GM18517 (cell line): ENCODE measurements at regions not wholly inside any gene's neighbourhood (a gene's known extent, or its start where the extent isn't known, plus 50 kb on each side); places are given as distances from the start of the nearest gene placed in this dataset.

ENCODE experiments used
- ATAC-seq: cut with Tn5 transposase; IDR thresholded peaks from one replicate; pipeline ENCODE4 v1.9.1; 2021; ENCODE audit warnings: mild to moderate bottlenecking, moderate library complexity; ENCODE audit not compliant: unreplicated experiment

GRCh38 chr3:5788496-5788895, 601.0 kb downstream of the EDEM1 start:
- no peak for ATAC-seq

GRCh38 chr3:5791558-5791957, 604.1 kb downstream of the EDEM1 start:
- ATAC-seq, result no peak

- no peak for ATAC-seq
Measured at GRCh38 chr3:5796541-5796940, 609.0 kb downstream of the EDEM1 start.

- ATAC-seq, result no peak
Measured at GRCh38 chr3:5798809-5799208, 611.3 kb downstream of the EDEM1 start.

- no peak for ATAC-seq
Measured at GRCh38 chr3:5799398-5799797, 611.9 kb downstream of the EDEM1 start.

GRCh38 chr3:5800965-5801364, 613.5 kb downstream of the EDEM1 start:
- ATAC-seq, result no peak

DNA sequence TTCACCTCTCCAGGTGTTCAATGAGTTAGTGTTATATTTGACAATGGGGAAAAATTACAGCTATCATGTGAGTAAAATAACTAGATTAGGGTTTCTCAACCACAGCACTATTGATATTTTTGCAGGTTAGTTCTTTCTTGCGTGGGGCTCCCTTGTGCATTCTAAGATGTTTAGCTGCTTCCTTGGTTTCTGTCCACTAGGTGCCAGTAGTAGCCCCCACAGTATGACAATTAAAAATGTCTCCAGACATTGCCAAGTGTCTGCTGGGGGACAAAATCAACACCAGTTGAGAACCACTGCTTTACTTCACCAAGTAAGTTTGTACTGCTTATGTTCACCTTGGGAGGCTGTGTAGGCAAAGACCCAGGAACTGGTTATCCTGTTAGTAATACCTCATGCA, 618.7 kb downstream of the EDEM1 start:
- ATAC-seq, result no peak

GRCh38 chr3:5809586-5810246, 622.2 kb downstream of the EDEM1 start:
- no peak for ATAC-seq

GRCh38 chr3:5811016-5811415, 623.5 kb downstream of the EDEM1 start:
- ATAC-seq, result no peak

- no peak for ATAC-seq
Measured at GRCh38 chr3:5813521-5813920, 626.0 kb downstream of the EDEM1 start.

- no peak for ATAC-seq
Measured at GRCh38 chr3:5822843-5823242, 635.3 kb downstream of the EDEM1 start.

DNA sequence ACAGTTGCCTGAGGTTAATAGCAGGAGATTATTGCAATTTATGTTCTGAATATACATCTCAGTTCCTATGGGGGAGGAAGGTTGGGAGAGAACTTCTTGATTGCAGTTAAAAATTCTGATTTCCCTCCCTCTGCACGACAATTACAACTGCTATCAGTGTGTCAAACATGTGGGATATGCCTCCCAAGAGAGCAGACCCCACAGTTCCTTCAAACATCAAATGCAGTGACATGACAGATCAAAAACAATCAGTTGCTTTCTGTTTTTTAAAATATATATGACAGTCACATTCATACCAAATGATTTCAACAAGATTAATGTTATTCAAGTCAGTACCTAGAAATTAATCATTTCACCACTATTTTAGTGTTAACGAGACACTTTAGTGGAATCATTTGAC, 639.0 kb downstream of the EDEM1 start:
- ATAC-seq, result no peak

- no peak for ATAC-seq
Measured at GRCh38 chr3:5828251-5828650, 640.7 kb downstream of the EDEM1 start.

GRCh38 chr3:5840056-5840455, 652.5 kb downstream of the EDEM1 start:
- no peak for ATAC-seq

DNA sequence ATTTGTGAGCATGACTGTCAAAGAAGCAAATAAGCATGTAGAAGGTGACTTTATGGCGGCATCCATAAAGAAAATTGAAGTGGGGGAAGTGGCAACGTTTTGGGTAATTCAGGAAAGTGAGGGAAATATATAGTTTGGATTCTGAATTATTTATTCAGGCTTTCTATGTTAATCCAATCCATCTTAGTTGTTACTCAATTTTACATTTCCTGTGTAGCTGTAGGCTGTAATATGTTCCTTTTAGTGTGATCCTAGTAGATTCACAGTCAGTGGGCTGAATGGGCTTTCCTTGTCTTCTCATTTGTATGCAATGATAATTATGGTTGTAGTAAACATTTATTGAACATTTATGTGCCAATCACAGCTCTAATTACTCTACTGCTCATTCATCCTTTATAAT, 654.1 kb downstream of the EDEM1 start:
- no peak for ATAC-seq

DNA sequence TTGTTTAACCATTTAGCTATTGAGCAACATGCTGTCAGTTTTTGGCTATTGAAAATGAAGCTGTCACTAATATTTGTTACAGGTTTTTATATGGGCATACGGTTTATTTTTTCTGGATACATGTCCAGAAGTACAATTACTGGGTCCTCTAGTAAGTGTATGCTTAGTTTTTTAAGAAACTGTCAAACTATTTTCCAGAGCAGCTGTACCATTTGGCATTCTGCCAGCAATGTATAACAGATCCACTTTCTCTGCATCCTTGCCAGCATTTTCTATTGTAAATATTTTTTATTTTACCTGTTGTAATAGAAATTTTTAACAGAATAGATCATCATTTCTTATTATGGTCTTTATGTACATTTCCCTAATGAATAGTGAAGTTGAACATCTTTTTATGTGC, 658.8 kb downstream of the EDEM1 start:
- no peak for ATAC-seq

DNA sequence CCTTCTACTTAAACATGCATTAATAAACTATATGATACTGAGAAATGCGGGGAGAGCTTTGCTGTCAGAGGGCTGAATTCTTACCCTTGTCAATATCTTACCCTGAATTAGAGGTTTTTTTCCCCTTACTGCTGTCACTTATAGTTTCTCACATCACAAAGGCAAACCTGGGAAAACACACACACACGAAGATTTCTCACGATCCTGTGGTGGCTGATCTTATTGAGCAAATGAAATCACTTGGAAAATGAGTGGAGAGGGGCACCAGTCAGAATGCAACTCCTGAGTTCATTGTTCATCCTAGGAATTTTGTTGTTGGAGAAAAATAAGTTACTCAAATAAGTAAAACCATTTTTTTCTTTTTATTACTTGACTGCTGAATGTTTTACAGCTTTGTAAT, 673.6 kb downstream of the EDEM1 start:
- no peak for ATAC-seq

DNA sequence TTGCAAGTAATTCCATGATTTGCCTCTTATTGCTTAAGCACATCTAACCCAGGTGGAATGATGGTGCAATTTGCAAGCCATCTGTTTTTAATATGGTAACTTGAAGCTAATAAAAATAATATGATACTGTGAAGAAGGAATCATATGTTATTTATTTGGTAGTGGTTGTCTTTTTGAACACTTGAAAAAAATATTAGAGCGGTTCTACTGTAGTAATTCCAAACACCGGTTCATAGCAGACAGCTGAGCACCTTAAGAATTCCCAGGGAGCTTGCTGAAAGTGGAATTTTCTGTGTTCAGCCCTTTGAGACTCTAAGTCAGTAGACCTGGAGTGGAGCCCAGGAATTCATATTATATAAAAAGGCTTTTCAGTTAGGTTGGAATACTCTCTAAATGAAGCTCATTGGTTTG, 687.4 kb downstream of the EDEM1 start:
- ATAC-seq, result no peak

- ATAC-seq, result no peak
Measured at GRCh38 chr3:5888851-5889250, 701.3 kb downstream of the EDEM1 start.

- ATAC-seq, result no peak
Measured at GRCh38 chr3:5889374-5889773, 701.9 kb downstream of the EDEM1 start.

DNA sequence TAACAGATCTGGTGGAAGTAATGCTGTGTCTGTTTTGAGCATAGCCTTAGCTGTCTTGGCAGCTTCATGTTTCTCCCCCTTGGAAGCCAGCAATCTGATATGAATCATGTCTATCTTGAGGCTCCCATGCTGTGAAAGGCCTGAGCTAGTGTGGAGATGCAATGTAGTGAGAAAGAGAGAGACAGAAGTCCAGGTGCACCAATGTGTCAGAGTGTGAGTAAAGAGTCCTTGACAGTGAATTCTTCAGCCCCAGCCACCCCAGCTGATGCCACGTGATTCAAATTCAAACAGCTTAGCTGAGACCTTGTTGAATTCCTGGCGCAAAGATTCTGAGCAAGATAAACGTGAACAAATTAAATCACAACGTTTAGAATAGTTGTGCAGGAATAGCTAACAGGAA, 704.2 kb downstream of the EDEM1 start:
- no peak for ATAC-seq

DNA sequence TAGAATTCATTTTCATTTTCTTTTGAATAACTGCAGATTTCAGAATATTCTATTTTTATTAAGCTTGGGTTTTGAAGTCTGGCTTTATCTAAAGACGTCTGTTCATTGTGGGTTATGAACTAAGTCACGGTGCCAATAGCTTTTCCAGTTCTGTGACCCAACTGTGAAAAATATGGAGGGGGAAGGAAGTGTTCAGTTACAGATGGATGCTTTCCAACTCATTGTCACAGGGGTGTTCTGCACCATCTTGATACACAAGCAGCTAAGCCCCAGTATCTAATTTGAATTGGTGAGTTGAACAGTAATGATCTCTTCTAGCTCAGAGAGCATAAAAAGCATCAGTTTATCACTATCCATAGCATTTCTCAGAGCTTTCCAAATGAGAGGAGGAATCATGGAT, 710.6 kb downstream of the EDEM1 start:
- no peak for ATAC-seq

DNA sequence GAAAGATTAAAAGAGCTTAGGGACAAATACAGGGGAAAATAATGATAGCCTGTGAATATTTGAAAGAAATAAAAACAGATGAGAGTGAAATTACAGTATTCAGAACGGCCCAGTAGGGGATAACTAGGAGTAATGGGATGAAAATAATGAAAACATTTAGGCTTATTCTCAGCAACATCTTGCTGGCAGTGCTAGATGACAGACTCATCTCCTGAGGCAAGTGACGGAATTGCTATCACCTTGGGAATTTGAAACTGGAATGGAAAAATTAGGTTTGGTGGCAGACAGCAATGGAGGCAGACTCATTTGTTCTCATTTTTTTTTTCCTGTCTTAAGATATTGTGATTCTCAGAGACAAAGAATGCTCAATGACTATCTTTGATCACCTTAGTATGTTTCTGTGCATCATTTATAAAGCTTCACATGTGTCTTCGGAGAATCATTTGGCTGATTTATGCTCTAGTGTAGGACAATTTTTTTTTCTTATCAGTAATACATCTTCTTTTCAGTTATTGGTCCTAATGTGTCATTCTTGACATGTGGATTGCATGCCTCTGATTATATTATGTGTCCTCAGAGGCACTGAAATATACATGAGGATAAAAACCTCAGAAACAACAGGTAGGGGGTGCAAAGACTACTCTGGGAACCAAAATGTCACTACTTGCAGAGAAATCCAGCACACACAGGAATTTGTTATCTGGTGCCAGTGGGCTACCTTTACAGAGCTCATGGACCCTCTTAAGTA, 711.7 kb downstream of the EDEM1 start:
- ATAC-seq, result no peak
